CD14-positive monocyte (primary cell): ENCODE measurements at regions not wholly inside any gene's neighbourhood (a gene's known extent, or its start where the extent isn't known, plus 50 kb on each side); places are given as distances from the start of the nearest gene placed in this dataset.

Source experiments
- DNase-seq, 3 donors: peaks; one replicate each; pipeline ENCODE4 v3.0.0-alpha.2; 2011 to 2022
- H2AFZ ChIP-seq: 2 replicates; pipeline ENCODE4 v1.6.0; 2012; ENCODE audit warnings: mild to moderate bottlenecking, low read depth, low read length, inconsistent platforms; ENCODE audit not compliant: insufficient read depth, poor library complexity, severe bottlenecking
- H3K27ac ChIP-seq, 2 donors: 1 replicate in 1 of 2; 2 replicates in 1 of 2; pipeline ENCODE4 v1.5.1; 2012 to 2013; ENCODE audit warnings: low read length in 2 of 2, control low read depth in 1 of 2, inconsistent platforms in 1 of 2, low read depth in 1 of 2, mild to moderate bottlenecking in 1 of 2
- H3K27me3 ChIP-seq, 2 donors: one replicate each; pipeline versions ENCODE4 v1.6.0 to v1.6.1; 2011 to 2013; ENCODE audit warnings: low read length in 2 of 2; ENCODE audit not compliant: control insufficient read depth in 2 of 2, insufficient read depth in 2 of 2
- H3K36me3 ChIP-seq, 2 donors: replicated peaks in 1 of 2; 1 replicate in 1 of 2; 2 replicates in 1 of 2; pipeline versions ENCODE4 v1.5.1 to v1.6.1; 2012 to 2013; ENCODE audit warnings: low read length in 2 of 2, control low read depth in 1 of 2, inconsistent platforms in 1 of 2, mild to moderate bottlenecking in 1 of 2; ENCODE audit not compliant: insufficient read depth in 2 of 2, control insufficient read depth in 1 of 2
- H3K4me1 ChIP-seq, 2 donors: 1 replicate in 1 of 2; 2 replicates in 1 of 2; pipeline versions ENCODE4 v1.5.1 to v1.6.1; 2012 to 2013; ENCODE audit warnings: low read length in 2 of 2, control low read depth in 1 of 2, inconsistent platforms in 1 of 2, mild to moderate bottlenecking in 1 of 2, moderate library complexity in 1 of 2; ENCODE audit not compliant: insufficient read depth in 2 of 2, control insufficient read depth in 1 of 2
- H3K4me2 ChIP-seq: replicated peaks from 2 replicates; pipeline ENCODE3; 2012; ENCODE audit warnings: low read length, moderate library complexity, mild to moderate bottlenecking; ENCODE audit not compliant: poor library complexity, severe bottlenecking; ENCODE audit errors: extremely low read depth
- H3K4me3 ChIP-seq, 3 experiments: fragments of 200-600 bp in 1 of 3; sonication (generic) in 1 of 3; replicated peaks in 1 of 3; 1 replicate in 2 of 3; 2 replicates in 1 of 3; pipeline ENCODE4 v1.5.1; 2011 to 2013; ENCODE audit warnings: low read length in 3 of 3, mild to moderate bottlenecking in 3 of 3, control low read depth in 2 of 3, low read depth in 2 of 3, inconsistent platforms in 1 of 3, moderate library complexity in 1 of 3
- H3K79me2 ChIP-seq: 2 replicates; pipeline ENCODE4 v1.6.0; 2012; ENCODE audit warnings: mild to moderate bottlenecking, control low read depth, inconsistent platforms, low read length, moderate library complexity; ENCODE audit not compliant: insufficient read depth
- H3K9ac ChIP-seq: 2 replicates; pipeline ENCODE4 v1.6.0; 2017; ENCODE audit warnings: low read length, mild to moderate bottlenecking; ENCODE audit not compliant: insufficient read depth, poor library complexity, severe bottlenecking
- H3K9me3 ChIP-seq, 2 donors: replicated peaks in 1 of 2; 1 replicate in 1 of 2; 2 replicates in 1 of 2; pipeline versions ENCODE4 v1.5.1 to v1.6.1; 2012 to 2013; ENCODE audit warnings: low read length in 2 of 2, control low read depth in 1 of 2; ENCODE audit not compliant: control insufficient read depth in 1 of 2, insufficient read depth in 1 of 2
- H4K20me1 ChIP-seq: 2 replicates; pipeline ENCODE4 v1.6.0; 2012; ENCODE audit warnings: mild to moderate bottlenecking, low read length, control low read depth, moderate library complexity; ENCODE audit not compliant: insufficient read depth
- H3K27ac Mint-ChIP-seq, 7 donors: one replicate each; pipeline ENCODE4 v1.8.0; 2020; ENCODE audit warnings: mild to moderate bottlenecking in 7 of 7, mixed read lengths in 7 of 7, moderate library complexity in 6 of 7, inconsistent platforms in 2 of 7
- H3K27me3 Mint-ChIP-seq, 3 donors: one replicate each; pipeline ENCODE4 v1.8.0; 2021 to 2022; ENCODE audit warnings: low read depth in 3 of 3, mild to moderate bottlenecking in 3 of 3, mixed read lengths in 3 of 3, moderate library complexity in 3 of 3, inconsistent platforms in 1 of 3
- H3K36me3 Mint-ChIP-seq, 2 donors: one replicate each; pipeline ENCODE4 v1.8.0; 2020; ENCODE audit warnings: mixed read lengths in 2 of 2, inconsistent platforms in 1 of 2, mild to moderate bottlenecking in 1 of 2
- H3K4me1 Mint-ChIP-seq: one replicate; pipeline ENCODE4 v1.8.0; 2020; ENCODE audit warnings: mild to moderate bottlenecking, mixed read lengths
- H3K4me3 Mint-ChIP-seq, 2 donors: one replicate each; pipeline ENCODE4 v1.8.0; 2020; ENCODE audit warnings: mild to moderate bottlenecking in 2 of 2, mixed read lengths in 2 of 2, moderate library complexity in 1 of 2
- H3K9me3 Mint-ChIP-seq, 7 donors: one replicate each; pipeline ENCODE4 v1.8.0; 2020 to 2022; ENCODE audit warnings: mixed read lengths in 7 of 7, mild to moderate bottlenecking in 6 of 7, moderate library complexity in 6 of 7, inconsistent platforms in 2 of 7
- CTCF ChIP-seq: fragments of 200-600 bp; IDR thresholded peaks from one replicate; pipeline ENCODE4 v1.8.0; 2022; ENCODE audit warnings: antibody characterized with exemption, mild to moderate bottlenecking
- WGBS: methylation state at CpG from one replicate; pipeline ENCODE4 v1.1.5; 2013; ENCODE audit warnings: missing lambda C conversion rate; ENCODE audit not compliant: insufficient coverage; 5-methylcytosine and 5-hydroxymethylcytosine counted together
- intact Hi-C, 2 donors: fragments of 100-400 bp; cut with micrococcal nuclease; formaldehyde crosslinking; loops; one replicate each; pipeline versions ENCODE4 v1.15.0 to v1.15.1; 2023

- H3K27me3 Mint-ChIP-seq, result peaks cover 0 to 1% (median 1%) of the 10 kb centered on the region in 3 donors
- no peaks in the 10 kb centered on the region for H4K20me1 ChIP-seq
- no peak overlapping the region for H3K9ac ChIP-seq
- H3K4me3 Mint-ChIP-seq, result no peak overlapping the region
- no peak for DNase-seq
- H3K9me3 Mint-ChIP-seq, result peaks cover 0 to 8% (median 5%) of the 10 kb centered on the region in 7 donors
- H3K4me1 Mint-ChIP-seq, result no peaks in the 10 kb centered on the region
- H3K36me3 ChIP-seq, result no peaks in the 10 kb centered on the region
- H3K36me3 Mint-ChIP-seq, result no peaks in the 10 kb centered on the region
- H3K4me1 ChIP-seq, result no peaks in the 10 kb centered on the region
- H3K9me3 ChIP-seq, result peaks cover 0 to 3% of the 10 kb centered on the region in 2 donors
- H3K4me3 ChIP-seq, result no peak overlapping the region
- no peak for TF ChIP-seq CTCF
- H3K27ac ChIP-seq, result no peak overlapping the region
- WGBS, result 50% methylated on average over 1 of the region's 1 CpG
- no peaks in the 10 kb centered on the region for H3K27me3 ChIP-seq
- intact Hi-C loops, result no loop called here
- no peak overlapping the region for H3K4me2 ChIP-seq
- no peaks in the 10 kb centered on the region for H3K79me2 ChIP-seq
- H3K27ac Mint-ChIP-seq, result no peak overlapping the region
- no peak overlapping the region for H2AFZ ChIP-seq
Observed at GRCh38 chr15:35741395-35741794, 195.4 kb upstream of the DPH6 start.

- no peak for TF ChIP-seq CTCF
- no peak overlapping the region for H3K4me3 ChIP-seq
- no peak overlapping the region for H3K27ac Mint-ChIP-seq
Observed at GRCh38 chr15:35741881-35742280, 195.9 kb upstream of the DPH6 start.

More at GRCh38 chr15:35741881-35742280, 195.9 kb upstream of the DPH6 start:
- no peaks in the 10 kb centered on the region for H3K27me3 ChIP-seq
- Mint-ChIP-seq H3K4me3 (no peak overlapping the region), H3K36me3 (no peaks in the 10 kb centered on the region), H3K4me1 (no peaks in the 10 kb centered on the region), H3K9me3 (peaks cover 0 to 8% (median 5%) of the 10 kb centered on the region in 7 donors), H3K27me3 (peaks cover 0 to 1% (median 1%) of the 10 kb centered on the region in 3 donors)
- no peaks in the 10 kb centered on the region for H4K20me1 ChIP-seq
- no peak for DNase-seq
- H3K36me3 ChIP-seq, result no peaks in the 10 kb centered on the region
- H3K9me3 ChIP-seq, result peaks cover 0 to 3% of the 10 kb centered on the region in 2 donors
- intact Hi-C loops, result no loop called here
- no peak overlapping the region for H2AFZ ChIP-seq
- H3K4me2 ChIP-seq, result no peak overlapping the region
- no peaks in the 10 kb centered on the region for H3K79me2 ChIP-seq
- no peaks in the 10 kb centered on the region for H3K4me1 ChIP-seq
- no peak overlapping the region for H3K9ac ChIP-seq
- H3K27ac ChIP-seq, result no peak overlapping the region
